ENCODE measurements at regions not wholly inside any gene's neighbourhood (a gene's known extent, or its start where the extent isn't known, plus 50 kb on each side); places are given as distances from the start of the nearest gene placed in this dataset.
"Not testable (repeated sequence)": the region's sequence is repeated elsewhere in the genome, so short reads cannot be mapped to it uniquely, and the experiment has no call there.

- no peak for DNase-seq (ENCODE audit: low spot score)
Measured at GRCh38 chr3:6580808-6581207, 280.1 kb upstream of the GRM7 start.

GRCh38 chr3:6585360-6585759, 275.6 kb upstream of the GRM7 start:
- DNase-seq (ENCODE audit: low spot score): no peak

- no peak for DNase-seq (ENCODE audit: low spot score)
Measured at GRCh38 chr3:6600237-6600636, 260.7 kb upstream of the GRM7 start.

- no peak for DNase-seq (ENCODE audit: low spot score)
Measured at GRCh38 chr3:6601374-6601773, 259.5 kb upstream of the GRM7 start.

- DNase-seq (ENCODE audit: low spot score): no peak
Measured at GRCh38 chr3:6602329-6602728, 258.6 kb upstream of the GRM7 start.

- no peak for DNase-seq (ENCODE audit: low spot score)
Measured at GRCh38 chr3:6605227-6605626, 255.7 kb upstream of the GRM7 start.

GRCh38 chr3:6608843-6609242, 252.1 kb upstream of the GRM7 start:
- DNase-seq (ENCODE audit: low spot score): no peak

GRCh38 chr3:6612034-6612616, 248.8 kb upstream of the GRM7 start:
- DNase-seq (ENCODE audit: low spot score): no peak

GRCh38 chr3:6622260-6622659, 238.7 kb upstream of the GRM7 start:
- no peak for DNase-seq (ENCODE audit: low spot score)

GRCh38 chr3:6622712-6623111, 238.2 kb upstream of the GRM7 start:
- DNase-seq (ENCODE audit: low spot score): no peak

GRCh38 chr3:6631376-6631775, 229.5 kb upstream of the GRM7 start:
- no peak for DNase-seq (ENCODE audit: low spot score)

- no peak for DNase-seq (ENCODE audit: low spot score)
Measured at GRCh38 chr3:6640907-6641306, 220.0 kb upstream of the GRM7 start.

GRCh38 chr3:6644070-6644929, 216.6 kb upstream of the GRM7 start:
- no peak for DNase-seq (ENCODE audit: low spot score)

GRCh38 chr3:6654670-6655069, 206.2 kb upstream of the GRM7 start:
- DNase-seq (ENCODE audit: low spot score): no peak

GRCh38 chr3:6655275-6655674, 205.6 kb upstream of the GRM7 start:
- no peak for DNase-seq (ENCODE audit: low spot score)

- DNase-seq (ENCODE audit: low spot score): no peak
Measured at GRCh38 chr3:6657591-6657990, 203.3 kb upstream of the GRM7 start.

- DNase-seq (ENCODE audit: low spot score): no peak
Measured at GRCh38 chr3:6667354-6667753, 193.6 kb upstream of the GRM7 start.

- no peak for DNase-seq (ENCODE audit: low spot score)
Measured at GRCh38 chr3:6671363-6671762, 189.6 kb upstream of the GRM7 start.

GRCh38 chr3:6679510-6679909, 181.4 kb upstream of the GRM7 start:
- DNase-seq (ENCODE audit: low spot score): no peak

GRCh38 chr3:6680119-6680806, 180.7 kb upstream of the GRM7 start:
- no peak for DNase-seq (ENCODE audit: low spot score)

GRCh38 chr3:6697285-6697684, 163.6 kb upstream of the GRM7 start:
- no peak for DNase-seq (ENCODE audit: low spot score)

- DNase-seq (ENCODE audit: low spot score): no peak
Measured at GRCh38 chr3:6697722-6698121, 163.2 kb upstream of the GRM7 start.

GRCh38 chr3:6704817-6705216, 156.1 kb upstream of the GRM7 start:
- not testable (repeated sequence) for DNase-seq (ENCODE audit: low spot score)

Data from hepatic stellate cell (primary cell).